ENCODE measurements at regions not wholly inside any gene's neighbourhood (a gene's known extent, or its start where the extent isn't known, plus 50 kb on each side); places are given as distances from the start of the nearest gene placed in this dataset.
A peak's percentile ranks its signal among the peaks of the same experiment; 100 is the strongest.

- Histone ChIP-seq H3K4me1 (ENCODE audit: control insufficient read depth in 1 of 2, low read depth in 2 of 2) (peaks cover 0 to 8% of the 10 kb centered on the region in 2 donors), H3K27me3 (replicated peaks; ENCODE audit: insufficient read depth) (no peaks in the 10 kb centered on the region), H3K9me3 (no peaks in the 10 kb centered on the region), H3K4me3 (no peak overlapping the region), H3K36me3 (no peaks in the 10 kb centered on the region), H3K27ac (peak overlapping the region in 1 of 2 donors; percentile 1)
- no peak for TF ChIP-seq CTCF (IDR thresholded peaks at IDR 0.05)
- no peak for ATAC-seq (ENCODE audit: insufficient number of reproducible peaks, low FRiP score, low read depth)
- DNase-seq (ENCODE audit: low spot score): no peak
Observed at GRCh38 chr7:131203291-131203976, 124.2 kb upstream of the MKLN1 start.

- Histone ChIP-seq H3K27me3 (replicated peaks; ENCODE audit: insufficient read depth) (no peaks in the 10 kb centered on the region), H3K4me3 (no peak overlapping the region), H3K9me3 (no peaks in the 10 kb centered on the region), H3K36me3 (no peaks in the 10 kb centered on the region), H3K27ac (no peak overlapping the region), H3K4me1 (ENCODE audit: control insufficient read depth in 1 of 2, low read depth in 2 of 2) (peaks cover 0 to 23% of the 10 kb centered on the region in 2 donors)
- no peak for DNase-seq (ENCODE audit: low spot score)
- no peak for ATAC-seq (ENCODE audit: insufficient number of reproducible peaks, low FRiP score, low read depth)
- TF ChIP-seq CTCF (IDR thresholded peaks at IDR 0.05): no peak
Observed at GRCh38 chr7:131208777-131209176, 118.9 kb upstream of the MKLN1 start.

GRCh38 chr7:131210618-131211017 is 117.1 kb upstream of the MKLN1 start:
- no peak for DNase-seq (ENCODE audit: low spot score)

GRCh38 chr7:131211500-131211899 is 116.2 kb upstream of the MKLN1 start:
- H3K27ac ChIP-seq: no peak overlapping the region
- H3K4me1 ChIP-seq (ENCODE audit: control insufficient read depth in 1 of 2, low read depth in 2 of 2): peaks cover 0 to 20% of the 10 kb centered on the region in 2 donors
- ATAC-seq (ENCODE audit: insufficient number of reproducible peaks, low FRiP score, low read depth): no peak
- no peaks in the 10 kb centered on the region for H3K9me3 ChIP-seq
- no peak for TF ChIP-seq CTCF (IDR thresholded peaks at IDR 0.05)
- H3K4me3 ChIP-seq: no peak overlapping the region
- no peaks in the 10 kb centered on the region for H3K36me3 ChIP-seq
- DNase-seq (ENCODE audit: low spot score): no peak
- no peaks in the 10 kb centered on the region for H3K27me3 ChIP-seq (replicated peaks; ENCODE audit: insufficient read depth)

More at GRCh38 chr7:131210618-131211017, 117.1 kb upstream of the MKLN1 start:
- no peak overlapping the region for H3K4me3 ChIP-seq
- no peaks in the 10 kb centered on the region for H3K27me3 ChIP-seq (replicated peaks; ENCODE audit: insufficient read depth)
- H3K36me3 ChIP-seq: no peaks in the 10 kb centered on the region
- peaks cover 0 to 20% of the 10 kb centered on the region in 2 donors for H3K4me1 ChIP-seq (ENCODE audit: control insufficient read depth in 1 of 2, low read depth in 2 of 2)
- no peak overlapping the region for H3K27ac ChIP-seq
- no peak for ATAC-seq (ENCODE audit: insufficient number of reproducible peaks, low FRiP score, low read depth)
- H3K9me3 ChIP-seq: no peaks in the 10 kb centered on the region
- TF ChIP-seq CTCF (IDR thresholded peaks at IDR 0.05): no peak

GRCh38 chr7:131212114-131212513 is 115.6 kb upstream of the MKLN1 start:
- Histone ChIP-seq H3K4me3 (no peak overlapping the region), H3K27ac (no peak overlapping the region), H3K9me3 (no peaks in the 10 kb centered on the region), H3K4me1 (ENCODE audit: control insufficient read depth in 1 of 2, low read depth in 2 of 2) (peaks cover 0 to 20% of the 10 kb centered on the region in 2 donors), H3K36me3 (no peaks in the 10 kb centered on the region), H3K27me3 (replicated peaks; ENCODE audit: insufficient read depth) (no peaks in the 10 kb centered on the region)
- no peak for DNase-seq (ENCODE audit: low spot score)
- no peak for TF ChIP-seq CTCF (IDR thresholded peaks at IDR 0.05)
- no peak for ATAC-seq (ENCODE audit: insufficient number of reproducible peaks, low FRiP score, low read depth)

All from thoracic aorta (tissue), 2 donors.